Muscle layer of duodenum (tissue), 2 donors: ENCODE measurements at regions not wholly inside any gene's neighbourhood (a gene's known extent, or its start where the extent isn't known, plus 50 kb on each side); places are given as distances from the start of the nearest gene placed in this dataset.

Experiments
- H3K27ac ChIP-seq: one replicate; pipeline ENCODE4 v1.7.0; 2013; ENCODE audit warnings: mild to moderate bottlenecking, low read length
- H3K27me3 ChIP-seq: one replicate; pipeline ENCODE4 v1.7.0; 2013; ENCODE audit warnings: low read depth, mild to moderate bottlenecking, control low read depth, low read length
- H3K36me3 ChIP-seq, 2 donors: one replicate each; pipeline ENCODE4 v1.7.0; 2013; ENCODE audit warnings: low read length in 2 of 2, control low read depth in 1 of 2, mild to moderate bottlenecking in 1 of 2; ENCODE audit not compliant: insufficient read depth in 2 of 2, control insufficient read depth in 1 of 2
- H3K4me1 ChIP-seq, 2 donors: one replicate each; pipeline ENCODE4 v1.7.0; 2013; ENCODE audit warnings: low read length in 2 of 2, mild to moderate bottlenecking in 2 of 2, control low read depth in 1 of 2, moderate library complexity in 1 of 2; ENCODE audit not compliant: insufficient read depth in 2 of 2, control insufficient read depth in 1 of 2
- H3K4me3 ChIP-seq, 2 donors: one replicate each; pipeline ENCODE4 v1.7.0; 2013; ENCODE audit warnings: low read length in 2 of 2, low read depth in 1 of 2, mild to moderate bottlenecking in 1 of 2
- H3K9me3 ChIP-seq, 2 donors: one replicate each; pipeline ENCODE4 v1.7.0; 2013; ENCODE audit warnings: low read length in 2 of 2, control low read depth in 1 of 2, mild to moderate bottlenecking in 1 of 2; ENCODE audit not compliant: control insufficient read depth in 1 of 2
- donor health status: healthy.

DNA sequence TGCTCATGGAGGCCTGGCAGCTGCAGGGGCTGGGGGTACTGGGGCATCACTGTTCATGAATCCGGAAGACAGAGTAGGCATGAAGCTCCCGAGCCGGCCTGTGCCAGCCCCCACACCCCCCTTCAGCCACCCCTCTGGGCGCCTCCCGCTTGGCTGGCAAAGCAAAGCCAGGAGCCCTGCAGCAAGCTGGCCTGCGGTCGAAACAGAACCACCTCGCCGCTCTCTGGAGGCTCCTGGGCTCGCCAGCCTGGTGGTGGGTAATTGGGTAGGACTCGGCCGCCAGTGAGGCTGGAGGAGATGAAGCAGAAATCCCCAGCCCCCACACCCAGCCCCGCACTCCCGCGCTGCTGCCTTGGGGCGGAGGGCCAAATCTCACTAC lies 70.9 kb upstream of the GPC1 start:
- H3K4me3 ChIP-seq: no peak overlapping the region
- peaks cover 13 to 19% of the 10 kb centered on the region in 2 donors for H3K9me3 ChIP-seq
- no peak overlapping the region for H3K27ac ChIP-seq
- H3K27me3 ChIP-seq: no peaks in the 10 kb centered on the region
- H3K36me3 ChIP-seq: no peaks in the 10 kb centered on the region
- peaks cover 0 to 2% of the 10 kb centered on the region in 2 donors for H3K4me1 ChIP-seq

DNA sequence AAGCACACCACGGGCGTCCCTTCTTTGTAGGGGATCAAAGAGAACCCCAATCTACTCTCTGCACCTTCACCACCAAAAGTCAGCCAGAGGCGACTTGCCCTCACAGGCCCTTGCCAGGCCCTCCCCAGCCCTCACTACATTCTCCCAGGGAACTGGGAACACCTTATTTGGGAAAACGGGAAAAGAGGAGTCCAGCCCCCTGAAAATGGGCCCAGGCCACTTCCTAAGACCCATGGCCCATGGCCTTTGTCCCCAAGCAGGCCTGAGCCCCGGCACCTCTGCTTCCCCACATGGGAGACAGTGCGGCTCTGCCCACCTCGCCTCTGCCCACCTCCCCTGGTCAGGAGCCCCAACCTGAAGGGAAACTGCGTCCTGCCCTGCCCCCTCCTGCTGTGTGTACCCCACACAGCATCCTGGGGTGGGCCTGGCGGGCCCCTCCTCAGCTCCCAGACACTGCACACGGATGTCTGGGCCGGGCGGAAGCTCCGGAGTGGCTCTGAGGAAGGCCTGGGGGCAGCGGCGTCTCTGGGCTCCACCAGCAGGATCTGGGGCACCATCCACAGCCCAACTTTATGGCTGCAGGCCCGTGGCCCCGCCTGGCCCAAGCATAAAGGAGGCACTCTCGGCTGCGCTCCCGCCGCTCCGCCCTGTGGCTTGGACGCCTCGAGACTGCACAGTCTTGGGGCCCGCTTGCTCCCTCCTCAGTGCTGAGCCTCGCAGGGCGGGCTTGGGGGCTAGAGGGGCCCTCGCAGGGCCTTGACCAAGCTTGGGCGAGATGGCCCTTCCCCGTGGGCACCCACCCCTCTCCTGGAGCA lies 70.3 kb upstream of the GPC1 start:
- Histone ChIP-seq H3K4me3 (no peak overlapping the region), H3K27me3 (no peaks in the 10 kb centered on the region), H3K27ac (no peak overlapping the region), H3K9me3 (peaks cover 13 to 14% of the 10 kb centered on the region in 2 donors), H3K4me1 (peaks cover 0 to 8% of the 10 kb centered on the region in 2 donors), H3K36me3 (no peaks in the 10 kb centered on the region)

DNA sequence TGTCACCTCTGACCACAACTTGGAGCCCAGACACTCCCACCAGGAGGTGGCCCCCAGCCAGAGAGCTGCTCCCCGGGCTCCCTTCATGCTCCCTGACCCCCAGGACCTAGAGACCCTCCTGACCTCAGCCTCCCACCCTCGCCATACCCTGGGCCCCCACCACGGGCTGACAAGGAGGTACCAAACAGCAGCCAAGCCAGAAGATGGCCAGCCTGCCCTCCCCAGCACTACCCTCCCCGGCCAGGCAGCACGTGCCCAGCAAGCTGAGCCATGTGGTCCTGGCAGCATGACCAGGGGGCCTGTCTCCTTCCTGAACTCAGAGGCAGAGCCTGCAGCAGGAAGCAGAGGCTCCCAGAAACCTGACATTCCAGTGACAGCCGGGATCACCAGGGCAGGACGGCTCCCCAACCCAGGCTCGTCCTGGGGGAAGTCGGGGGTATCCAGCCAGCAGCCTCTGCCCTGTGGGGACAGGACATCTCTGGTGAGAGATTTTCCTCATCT lies 69.4 kb upstream of the GPC1 start:
- Histone ChIP-seq H3K4me1 (peaks cover 0 to 10% of the 10 kb centered on the region in 2 donors), H3K36me3 (no peaks in the 10 kb centered on the region), H3K4me3 (no peak overlapping the region), H3K27ac (no peak overlapping the region), H3K27me3 (no peaks in the 10 kb centered on the region), H3K9me3 (peaks cover 5 to 7% of the 10 kb centered on the region in 2 donors)

GRCh38 chr2:240366901-240367300 lies 68.6 kb upstream of the GPC1 start:
- Histone ChIP-seq H3K9me3 (no peaks in the 10 kb centered on the region), H3K27ac (no peak overlapping the region), H3K4me1 (peaks cover 0 to 10% of the 10 kb centered on the region in 2 donors), H3K36me3 (no peaks in the 10 kb centered on the region), H3K4me3 (no peak overlapping the region), H3K27me3 (no peaks in the 10 kb centered on the region)

- no peaks in the 10 kb centered on the region for H3K27me3 ChIP-seq
- H3K4me1 ChIP-seq: peaks cover 0 to 10% of the 10 kb centered on the region in 2 donors
- no peaks in the 10 kb centered on the region for H3K9me3 ChIP-seq
- H3K27ac ChIP-seq: no peak overlapping the region
- H3K4me3 ChIP-seq: no peak overlapping the region
- H3K36me3 ChIP-seq: no peaks in the 10 kb centered on the region
These were observed 67.7 kb upstream of the GPC1 start for GRCh38 chr2:240367721-240368120.

DNA sequence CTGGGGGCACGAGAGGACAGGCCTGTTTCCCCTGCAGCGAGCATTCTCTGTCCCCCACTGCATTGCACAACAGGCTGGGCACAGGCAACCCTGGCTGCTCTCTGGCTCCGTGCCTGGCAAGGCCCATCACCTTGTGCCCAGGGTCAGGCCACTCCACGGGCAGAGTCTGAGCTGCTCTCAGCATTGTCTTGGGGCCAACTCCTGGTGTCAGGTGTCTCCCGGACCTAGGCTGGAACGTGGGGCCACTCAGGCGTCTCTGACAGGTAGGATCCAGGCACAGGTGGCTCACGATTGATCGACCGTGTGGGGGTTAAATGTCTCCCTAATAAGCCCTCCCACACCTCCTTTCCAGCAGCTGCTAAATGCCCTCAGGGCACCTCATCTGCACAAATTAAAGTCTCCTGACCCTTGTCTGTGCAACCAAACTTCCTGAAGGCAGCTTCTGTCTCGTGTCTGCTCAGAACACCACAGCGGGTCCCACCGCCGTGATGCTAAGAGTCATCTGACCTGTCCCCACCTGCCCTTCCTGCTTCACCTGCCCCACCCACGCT lies 66.6 kb upstream of the GPC1 start:
- H3K27me3 ChIP-seq: no peaks in the 10 kb centered on the region
- H3K4me3 ChIP-seq: no peak overlapping the region
- H3K4me1 ChIP-seq: peaks cover 0 to 13% of the 10 kb centered on the region in 2 donors
- no peaks in the 10 kb centered on the region for H3K36me3 ChIP-seq
- H3K9me3 ChIP-seq: no peaks in the 10 kb centered on the region
- H3K27ac ChIP-seq: no peak overlapping the region

DNA sequence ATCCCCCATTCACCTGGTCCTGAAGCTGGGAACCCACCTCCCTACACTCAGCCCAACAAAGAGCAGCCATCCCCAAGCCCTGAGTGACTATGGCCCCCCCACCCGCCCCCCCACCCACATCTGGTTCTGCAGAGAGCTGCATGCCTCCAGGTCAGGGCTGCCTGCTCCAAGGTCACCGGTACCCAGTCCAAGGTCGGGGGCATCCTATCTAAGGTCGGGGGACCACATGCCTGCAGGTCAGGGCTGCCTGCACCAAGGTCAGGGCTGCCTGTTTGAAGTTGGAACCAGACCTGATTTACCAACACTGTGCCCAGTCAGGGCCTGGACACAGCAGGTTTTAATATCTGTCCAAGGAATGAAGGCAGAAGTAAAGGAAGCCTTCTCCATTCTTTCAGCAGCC lies 66.1 kb upstream of the GPC1 start:
- Histone ChIP-seq H3K27ac (no peak overlapping the region), H3K9me3 (no peaks in the 10 kb centered on the region), H3K4me3 (no peak overlapping the region), H3K4me1 (peaks cover 0 to 17% of the 10 kb centered on the region in 2 donors), H3K36me3 (no peaks in the 10 kb centered on the region), H3K27me3 (no peaks in the 10 kb centered on the region)

- H3K27me3 ChIP-seq: no peaks in the 10 kb centered on the region
- peaks cover 0 to 24% of the 10 kb centered on the region in 2 donors for H3K4me1 ChIP-seq
- H3K4me3 ChIP-seq: no peak overlapping the region
- H3K9me3 ChIP-seq: no peaks in the 10 kb centered on the region
- H3K27ac ChIP-seq: peak overlapping the region; percentile 31
- no peaks in the 10 kb centered on the region for H3K36me3 ChIP-seq
These were observed 65.5 kb upstream of the GPC1 start for GRCh38 chr2:240369801-240370585.

GRCh38 chr2:240371129-240372000 lies 64.1 kb upstream of the GPC1 start:
- Histone ChIP-seq H3K27ac (no peak overlapping the region), H3K4me1 (peaks cover 0 to 24% of the 10 kb centered on the region in 2 donors), H3K9me3 (no peaks in the 10 kb centered on the region), H3K4me3 (no peak overlapping the region), H3K27me3 (no peaks in the 10 kb centered on the region), H3K36me3 (no peaks in the 10 kb centered on the region)

- Histone ChIP-seq H3K9me3 (no peaks in the 10 kb centered on the region), H3K36me3 (no peaks in the 10 kb centered on the region), H3K27me3 (no peaks in the 10 kb centered on the region), H3K4me1 (peaks cover 0 to 24% of the 10 kb centered on the region in 2 donors), H3K4me3 (no peak overlapping the region), H3K27ac (no peak overlapping the region)
These were observed 63.4 kb upstream of the GPC1 start for GRCh38 chr2:240372101-240372500.
